Amniotic epithelial cell (primary cell): ENCODE measurements at regions not wholly inside any gene's neighbourhood (a gene's known extent, or its start where the extent isn't known, plus 50 kb on each side); places are given as distances from the start of the nearest gene placed in this dataset.

Source experiments
- DNase-seq: peaks from one replicate; pipeline ENCODE4 v3.0.0-alpha.2; 2010; ENCODE audit warnings: low read depth

DNA sequence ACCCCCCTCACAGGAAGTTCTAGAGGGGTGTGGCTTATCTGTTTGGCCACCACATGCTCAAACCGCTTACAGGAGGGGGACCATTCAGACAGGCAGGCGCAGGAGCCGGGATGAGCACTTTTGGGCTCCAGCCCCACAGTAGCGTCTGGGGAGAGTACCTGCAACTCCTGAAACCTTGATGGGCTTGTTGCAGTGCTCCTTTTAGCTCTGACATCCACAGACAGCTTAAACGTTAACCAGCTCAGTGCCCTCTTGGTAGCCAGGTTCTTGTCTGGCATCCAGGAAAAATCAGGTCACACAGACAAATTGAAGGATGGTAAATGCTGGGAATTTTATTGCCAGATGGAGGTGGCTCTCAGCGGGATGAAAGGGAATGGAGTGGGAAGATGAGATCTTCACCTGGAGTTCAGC, 326.3 kb downstream of the ETS1 start:
- DNase-seq, result no peak

DNA sequence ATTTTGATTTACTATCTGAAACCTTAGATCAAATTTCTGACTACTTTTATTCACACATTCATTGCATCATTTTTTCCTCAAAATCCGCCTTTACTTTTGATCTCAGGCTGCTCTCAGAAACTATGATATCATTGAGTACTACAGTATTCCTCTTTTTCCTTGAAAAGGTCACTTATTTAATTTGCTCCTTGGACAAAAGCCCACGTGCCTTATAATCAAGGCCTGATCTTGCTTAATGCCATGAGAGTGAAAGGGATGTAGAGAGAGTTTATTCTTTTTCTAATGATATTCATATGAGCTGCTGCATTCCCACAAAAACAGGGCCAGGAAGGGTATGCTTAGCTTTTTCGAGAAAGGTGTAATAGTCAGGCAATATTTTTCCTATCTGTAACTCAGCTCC, 327.0 kb downstream of the ETS1 start:
- no peak for DNase-seq

DNA sequence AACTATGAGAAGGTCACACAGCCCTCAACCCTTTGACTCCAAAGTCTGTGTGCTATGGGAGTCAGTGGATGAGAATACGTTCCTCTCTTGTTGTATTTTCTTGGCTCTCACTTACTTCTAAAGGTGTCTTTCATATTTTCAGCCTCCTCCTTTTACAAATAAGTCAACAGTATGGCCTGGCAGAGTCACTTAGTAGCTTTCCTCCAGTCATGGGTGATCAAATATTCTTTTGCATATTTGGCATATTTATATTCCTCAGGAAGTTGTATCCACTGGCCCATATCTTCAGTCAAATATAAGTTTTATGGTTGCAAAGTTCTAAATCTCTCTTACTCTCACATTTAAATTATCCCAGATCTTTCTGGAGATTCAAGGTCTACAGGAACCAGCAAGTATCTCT, 327.5 kb downstream of the ETS1 start:
- DNase-seq, result no peak

DNA sequence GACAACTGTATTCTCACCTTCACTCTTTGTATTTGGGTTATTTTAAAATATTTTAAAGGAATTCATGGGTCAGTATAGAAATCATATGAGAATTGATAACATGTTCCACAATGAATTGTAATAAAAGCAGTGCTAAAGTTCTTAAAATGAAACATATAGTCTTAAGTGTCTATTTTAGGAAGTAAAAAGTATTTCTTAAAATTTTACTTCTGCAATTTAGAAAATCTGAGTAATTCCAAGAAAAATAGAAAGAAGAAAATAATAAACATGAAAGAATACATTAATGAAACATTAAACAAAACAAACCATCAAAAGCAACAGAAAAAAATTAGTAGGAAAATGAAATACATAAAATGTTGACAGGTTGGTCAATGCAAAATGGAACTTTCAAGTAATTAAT, 332.4 kb downstream of the ETS1 start:
- no peak for DNase-seq

DNA sequence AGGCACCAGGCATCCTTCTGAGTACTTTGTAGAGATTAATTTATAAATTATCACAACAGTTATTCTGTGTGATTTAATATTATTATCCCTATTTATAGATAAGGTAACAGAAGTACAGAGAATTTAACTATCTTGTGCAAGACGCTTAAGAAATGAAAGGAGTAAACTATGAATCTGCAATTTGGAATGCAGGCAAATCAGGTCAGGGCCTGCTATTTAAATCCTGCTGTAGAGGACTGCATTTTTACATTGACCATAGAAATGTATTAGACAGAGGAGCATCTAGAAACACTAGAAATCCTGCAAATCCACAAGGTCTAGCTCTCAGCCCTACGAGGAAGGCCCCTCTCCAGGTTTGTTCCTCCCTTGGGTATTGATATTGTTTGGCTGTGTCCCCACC, 336.2 kb downstream of the ETS1 start:
- peak; percentile 92 for DNase-seq

DNA sequence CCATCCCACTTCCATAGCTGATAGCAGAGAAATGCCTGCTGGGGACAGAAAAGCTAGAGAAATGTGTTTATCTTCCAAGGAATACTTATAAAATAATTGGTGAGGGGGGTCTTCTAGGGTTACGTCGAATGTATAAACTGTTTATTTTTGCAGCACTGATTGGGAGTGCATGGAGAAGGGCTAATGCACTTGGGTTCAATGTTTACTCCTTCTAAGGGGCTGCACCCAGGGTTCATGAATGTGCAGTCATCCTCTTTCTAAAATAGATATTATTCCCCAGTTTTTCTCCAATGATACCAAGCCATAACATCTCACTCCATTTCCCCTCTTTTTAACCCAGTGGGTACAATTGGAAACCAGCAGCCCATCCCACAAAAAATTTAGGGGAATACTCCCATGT, 336.9 kb downstream of the ETS1 start:
- DNase-seq, result no peak

DNA sequence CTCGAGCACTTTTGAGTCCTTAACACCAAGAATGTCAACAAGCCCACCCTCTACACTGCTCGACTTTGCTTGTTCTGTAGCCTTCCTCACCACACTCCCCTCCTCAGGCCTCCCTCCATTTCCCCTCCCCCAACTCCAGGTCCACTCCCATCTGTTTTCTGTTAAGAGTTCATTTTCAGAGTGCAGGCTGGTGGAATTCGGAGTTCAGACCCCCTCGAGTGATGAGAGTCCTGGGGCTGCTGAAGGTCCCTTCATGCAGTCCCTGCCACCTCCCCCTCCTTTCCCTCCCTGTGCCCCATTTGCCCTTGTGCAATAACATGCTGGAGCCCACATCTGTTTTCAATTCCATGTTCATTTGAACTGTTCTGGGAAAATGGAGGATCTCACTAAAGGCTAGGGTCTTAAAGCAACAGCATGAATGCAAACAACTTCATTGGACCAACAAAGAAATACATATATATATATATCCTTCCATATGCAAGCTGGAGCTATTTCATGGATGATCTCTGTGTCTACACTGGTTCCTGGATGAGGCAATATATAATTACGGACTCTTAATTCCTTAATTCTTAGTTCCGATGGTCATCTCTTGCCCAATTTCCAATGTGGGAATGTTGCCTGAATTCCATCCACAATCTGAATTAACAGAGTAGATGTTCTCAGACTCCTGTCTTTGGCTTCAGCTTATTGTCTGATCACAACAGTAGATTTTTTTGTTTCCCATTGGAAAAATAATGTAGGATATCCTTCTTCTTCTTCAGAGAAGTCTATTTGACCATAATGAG, 340.4 kb downstream of the ETS1 start:
- peak; percentile 17 for DNase-seq

DNA sequence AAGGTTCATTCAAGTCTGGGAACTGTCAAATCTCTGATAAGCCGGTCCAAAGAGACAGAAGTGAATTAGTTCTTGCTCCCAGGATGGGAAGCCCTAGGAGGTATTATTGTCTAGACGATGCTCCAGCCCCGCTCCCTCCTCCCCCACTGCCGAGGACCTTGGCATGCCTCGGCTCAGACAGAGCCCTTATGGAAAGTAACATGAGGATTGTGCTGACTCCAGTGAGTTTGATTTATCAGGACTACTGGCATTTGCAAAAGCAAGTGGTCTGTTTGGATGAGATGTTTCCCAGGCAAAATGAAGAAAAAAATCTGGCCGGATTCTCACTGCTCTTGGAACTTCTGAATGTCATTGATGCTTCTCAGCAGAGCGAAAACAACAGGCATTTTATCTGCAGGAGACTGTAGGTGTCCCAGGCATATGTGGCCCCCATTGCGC, 341.0 kb downstream of the ETS1 start:
- DNase-seq, result peak; percentile 85

DNA sequence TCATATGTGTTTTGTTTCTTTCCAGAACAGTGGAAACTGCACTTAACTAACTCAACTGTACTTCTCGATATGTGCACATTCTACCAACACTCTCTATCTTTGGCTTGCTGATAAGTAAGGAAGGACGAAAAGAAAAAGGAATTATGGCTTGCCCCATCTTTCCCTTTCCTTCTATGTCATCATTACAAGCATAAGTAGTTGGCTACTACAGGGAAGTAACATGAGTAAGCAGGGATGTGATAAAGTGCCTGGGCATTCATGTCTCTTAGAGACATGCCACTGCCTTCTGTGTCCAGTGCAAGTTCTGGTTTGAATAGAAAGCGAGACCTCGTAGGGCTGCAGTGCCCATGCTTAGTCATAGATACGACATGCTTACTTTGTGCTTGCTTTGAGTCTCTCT, 342.5 kb downstream of the ETS1 start:
- DNase-seq, result peak; percentile 61

DNA sequence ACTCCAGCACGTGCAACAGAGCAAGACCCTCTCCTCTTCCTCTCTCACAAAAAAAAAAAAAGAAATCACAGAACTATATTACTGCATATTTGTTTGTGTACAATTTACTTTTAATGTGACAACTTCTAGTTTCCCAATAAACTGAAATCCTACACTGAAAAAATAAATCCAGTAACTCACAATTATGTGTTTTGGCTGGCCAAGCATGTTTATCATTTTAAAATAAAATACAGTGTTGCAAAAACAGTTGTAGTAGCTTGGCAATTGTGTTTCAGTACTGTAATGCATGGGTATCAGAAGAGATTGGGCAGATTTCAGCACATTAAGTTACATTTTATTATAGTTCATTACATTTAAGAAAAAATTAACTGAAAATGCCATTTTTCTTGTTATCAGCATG, 344.9 kb downstream of the ETS1 start:
- no peak for DNase-seq

DNA sequence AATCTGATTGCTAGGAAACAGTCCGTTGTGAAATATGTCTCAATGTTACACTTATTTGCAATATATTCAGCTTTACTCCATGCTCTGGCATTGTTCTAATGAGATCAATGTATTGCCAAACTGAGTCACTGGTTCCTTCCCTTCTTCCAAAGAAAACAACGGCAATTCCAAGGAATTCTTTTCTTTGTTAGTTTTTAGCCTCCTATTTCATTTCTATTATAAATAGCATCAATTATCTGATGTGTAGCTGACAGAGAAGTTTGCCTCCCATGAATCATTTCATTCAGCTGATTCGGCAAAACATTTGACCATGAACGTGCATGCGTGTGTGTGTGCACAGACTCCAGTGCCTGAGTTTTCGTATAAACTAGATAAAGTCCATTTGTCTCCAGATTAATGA, 346.8 kb downstream of the ETS1 start:
- no peak for DNase-seq

DNA sequence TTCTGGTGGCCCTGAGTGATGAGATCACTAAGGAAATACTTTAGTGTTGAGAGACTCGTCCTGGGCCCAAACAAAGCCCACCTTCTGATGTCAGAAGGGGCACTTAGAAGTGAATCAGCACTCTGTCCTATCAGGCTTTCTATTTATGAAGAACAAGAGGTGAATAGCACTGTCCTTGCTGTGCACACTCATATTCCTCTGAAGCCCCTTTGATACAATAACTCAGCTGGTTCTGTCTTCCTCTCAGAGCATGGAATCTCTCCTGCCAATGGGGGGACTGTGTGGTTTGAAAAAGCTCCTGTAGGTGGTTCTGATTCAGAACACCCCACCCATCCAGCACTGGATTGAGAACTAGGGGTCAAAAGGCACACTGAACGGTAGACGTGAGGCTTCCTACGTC, 348.1 kb downstream of the ETS1 start:
- no peak for DNase-seq

DNA sequence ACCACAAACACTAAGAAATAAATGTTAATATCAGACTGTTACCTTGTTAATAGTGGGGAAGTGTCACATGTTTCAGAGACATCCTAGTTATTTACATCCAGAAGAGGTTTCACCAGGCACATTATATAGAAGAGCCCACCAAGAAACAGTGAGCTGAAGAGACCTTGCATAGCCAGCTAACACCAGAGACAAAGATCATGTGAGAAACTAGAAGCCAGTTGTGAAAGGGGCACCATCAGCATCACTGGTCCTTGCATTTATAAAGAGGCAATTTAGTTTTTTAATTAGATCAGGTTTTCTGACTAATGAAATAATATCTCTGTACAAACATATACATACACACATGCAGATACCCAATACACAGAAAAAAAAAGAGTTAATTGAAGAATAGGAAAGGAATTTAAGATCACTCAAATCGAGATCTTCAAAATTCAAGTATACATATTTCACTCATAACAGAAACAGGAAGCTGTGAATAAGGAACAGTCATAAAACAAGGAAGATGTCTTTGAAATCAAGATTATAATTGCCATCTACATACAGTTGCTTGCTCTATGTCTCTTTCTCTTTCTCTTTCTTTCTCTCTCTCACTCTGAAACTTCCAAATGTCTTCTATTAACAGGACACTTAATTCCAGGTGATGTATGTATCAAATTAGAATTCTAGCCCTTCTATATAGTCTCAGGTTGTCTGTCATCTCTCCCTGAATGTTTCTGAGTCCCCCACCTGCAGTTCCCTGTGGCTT, 348.7 kb downstream of the ETS1 start:
- no peak for DNase-seq

DNA sequence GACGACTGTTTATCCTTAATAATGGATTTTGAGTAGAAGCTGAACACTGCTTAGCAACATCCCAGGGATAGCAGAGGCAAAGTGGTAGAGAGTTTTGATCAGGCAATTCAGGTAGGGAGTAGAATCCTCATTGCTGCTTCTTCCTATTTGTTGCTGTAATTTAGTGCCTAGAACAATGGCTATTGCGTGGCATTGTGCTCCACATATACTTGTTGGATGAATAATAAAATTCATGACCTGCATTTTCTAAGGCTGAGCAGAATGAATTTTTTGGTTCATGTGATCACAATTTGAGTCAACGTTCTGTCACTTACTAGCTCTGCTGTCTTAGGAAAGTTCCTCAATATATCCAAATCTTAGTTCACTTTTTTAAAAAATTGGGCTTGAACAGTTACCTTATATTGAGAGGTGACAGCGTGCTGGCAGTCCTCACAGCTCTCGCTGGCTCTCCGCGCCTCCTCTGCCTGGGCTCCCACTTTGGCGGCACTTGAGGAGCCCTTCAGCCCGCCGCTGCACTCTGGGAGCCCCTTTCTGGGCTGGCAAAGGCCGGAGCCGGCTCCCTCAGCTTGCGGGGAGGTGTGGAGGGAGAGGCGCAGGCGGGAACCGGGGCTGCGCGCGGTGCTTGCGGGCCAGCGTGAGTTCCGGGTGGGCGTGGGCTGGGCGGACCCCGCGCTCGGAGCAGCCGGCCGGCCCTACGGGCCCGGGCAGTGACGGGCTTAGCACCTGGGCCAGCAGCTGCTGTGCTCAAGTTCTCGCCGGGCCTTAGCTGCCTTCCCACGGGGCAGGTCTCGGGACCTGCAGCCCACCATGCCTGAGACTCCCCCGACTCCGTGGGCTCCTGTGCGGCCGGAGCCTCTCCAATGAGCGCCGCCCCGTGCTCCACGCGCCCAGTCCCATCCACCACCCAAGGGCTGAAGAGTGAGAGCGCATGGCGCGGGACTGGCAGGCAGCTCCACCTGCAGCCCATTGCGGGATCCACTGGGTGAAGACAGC, 350.6 kb downstream of the ETS1 start:
- no peak for DNase-seq

DNA sequence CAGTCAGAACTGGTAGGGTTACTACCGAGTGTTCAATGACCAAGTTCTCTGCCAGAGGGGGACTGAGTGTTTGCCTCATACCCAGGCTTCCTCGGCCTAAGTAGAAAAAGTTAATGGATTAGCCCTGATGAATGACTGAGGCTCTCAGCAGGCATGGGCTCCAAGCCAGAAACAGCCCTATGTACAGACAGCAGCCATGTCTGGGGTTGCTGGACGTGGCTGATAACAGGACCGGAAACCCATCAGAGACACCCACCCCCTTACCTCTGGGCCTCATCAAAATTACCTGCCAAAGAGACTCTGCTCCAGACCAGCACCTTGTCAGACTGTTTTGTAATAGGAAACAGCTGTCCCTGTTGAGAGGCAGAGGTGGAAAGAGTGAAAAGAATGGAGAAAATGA, 351.4 kb downstream of the ETS1 start:
- peak; percentile 56 for DNase-seq

DNA sequence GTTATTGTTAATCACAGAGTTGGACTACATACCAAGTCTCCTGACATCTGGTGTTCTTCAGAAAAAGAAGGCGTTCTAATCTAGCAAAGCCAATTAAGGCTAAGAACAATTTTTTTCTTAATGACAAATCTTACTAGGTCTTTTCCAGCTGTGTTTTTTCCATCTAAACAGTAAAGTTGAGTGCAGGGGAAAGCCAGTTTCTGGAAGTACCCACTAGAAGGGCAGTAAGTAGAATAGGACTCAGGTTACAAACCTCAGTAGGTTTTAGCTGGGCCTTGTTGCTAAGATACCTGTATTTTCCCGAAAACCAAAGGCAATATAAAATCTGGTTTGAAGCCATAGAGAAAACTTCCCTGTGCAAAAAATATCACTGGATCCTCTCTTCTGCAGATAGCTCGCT, 351.9 kb downstream of the ETS1 start:
- peak; percentile 19 for DNase-seq

DNA sequence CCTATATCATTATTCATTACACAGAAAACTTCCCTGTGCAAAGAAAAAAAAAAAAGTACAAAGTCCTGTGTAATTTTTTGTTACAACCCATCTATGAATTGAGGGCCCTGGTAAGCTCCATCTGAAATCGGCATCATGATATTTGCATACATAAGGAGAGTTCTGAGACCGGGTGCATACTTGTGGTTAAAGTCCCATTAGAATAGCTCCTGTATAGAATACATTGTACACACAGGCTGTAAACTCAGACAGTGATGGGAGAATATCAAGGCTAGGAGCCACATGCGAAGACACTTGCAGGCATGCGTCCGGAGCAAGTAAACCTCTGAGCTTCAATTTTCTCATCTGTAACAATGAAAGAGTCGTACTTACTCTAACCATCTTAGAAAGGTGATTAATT, 353.2 kb downstream of the ETS1 start:
- no peak for DNase-seq

DNA sequence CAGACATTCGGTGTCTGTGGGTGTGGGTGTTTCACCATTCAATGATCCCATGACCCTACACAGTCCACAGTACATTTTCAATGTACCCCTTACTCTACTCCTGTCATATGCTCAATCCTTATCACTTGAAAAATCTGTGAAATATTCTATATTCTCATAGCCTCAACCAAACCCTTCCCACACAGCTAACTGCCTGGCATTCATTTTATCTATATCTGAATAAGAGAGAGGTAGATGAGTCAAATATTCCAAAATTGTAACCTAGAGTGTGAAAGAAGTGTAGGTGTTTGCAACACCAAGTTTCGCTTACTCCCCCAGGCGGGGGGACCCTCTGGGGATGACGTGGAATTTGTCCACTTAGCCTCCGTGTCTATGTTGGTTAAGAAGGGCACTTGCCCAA, 354.8 kb downstream of the ETS1 start:
- DNase-seq, result no peak

DNA sequence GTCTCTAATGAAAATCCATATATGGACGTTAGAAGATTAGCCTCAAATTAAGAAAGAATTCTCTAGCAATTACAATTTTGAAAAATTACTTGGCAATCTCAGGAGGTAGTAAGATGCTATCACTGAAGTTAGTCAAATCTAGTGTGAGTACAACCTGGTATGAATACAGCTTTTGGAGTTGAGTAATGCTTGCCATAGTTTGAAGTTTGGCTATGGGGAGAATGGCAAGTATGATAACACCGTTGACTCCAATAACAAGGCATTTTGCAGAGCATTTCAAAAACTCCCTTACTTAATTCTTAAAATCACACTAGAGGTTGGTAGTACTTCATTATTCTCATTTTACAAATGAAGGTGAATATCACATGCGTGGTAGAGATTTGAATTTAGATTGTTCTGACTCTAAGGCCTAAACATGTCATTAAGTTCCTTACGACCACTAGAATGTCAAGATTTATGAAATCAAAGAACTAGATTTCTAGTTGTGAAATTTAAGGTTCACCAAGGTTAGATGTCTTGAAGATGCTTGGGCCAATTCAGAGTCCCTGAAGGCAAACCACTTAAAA, 355.4 kb downstream of the ETS1 start:
- DNase-seq, result no peak

DNA sequence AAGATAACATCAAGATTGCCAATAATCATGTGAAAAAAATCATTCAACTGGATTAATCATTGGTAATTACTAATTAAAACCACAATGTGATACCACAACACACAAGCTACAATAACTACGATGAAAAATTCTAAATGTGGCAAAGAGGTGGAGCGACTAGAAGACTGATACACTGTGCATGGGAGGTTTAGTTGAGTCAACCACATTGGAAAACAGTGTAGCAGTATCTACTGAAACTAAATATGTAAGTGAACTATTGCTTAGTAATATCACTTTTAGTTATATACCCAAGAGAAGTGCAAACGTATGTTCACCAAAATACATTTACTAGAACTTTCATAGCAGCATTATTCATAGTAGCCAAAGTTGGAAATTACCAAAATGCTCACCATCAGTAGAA, 359.9 kb downstream of the ETS1 start:
- no peak for DNase-seq

DNA sequence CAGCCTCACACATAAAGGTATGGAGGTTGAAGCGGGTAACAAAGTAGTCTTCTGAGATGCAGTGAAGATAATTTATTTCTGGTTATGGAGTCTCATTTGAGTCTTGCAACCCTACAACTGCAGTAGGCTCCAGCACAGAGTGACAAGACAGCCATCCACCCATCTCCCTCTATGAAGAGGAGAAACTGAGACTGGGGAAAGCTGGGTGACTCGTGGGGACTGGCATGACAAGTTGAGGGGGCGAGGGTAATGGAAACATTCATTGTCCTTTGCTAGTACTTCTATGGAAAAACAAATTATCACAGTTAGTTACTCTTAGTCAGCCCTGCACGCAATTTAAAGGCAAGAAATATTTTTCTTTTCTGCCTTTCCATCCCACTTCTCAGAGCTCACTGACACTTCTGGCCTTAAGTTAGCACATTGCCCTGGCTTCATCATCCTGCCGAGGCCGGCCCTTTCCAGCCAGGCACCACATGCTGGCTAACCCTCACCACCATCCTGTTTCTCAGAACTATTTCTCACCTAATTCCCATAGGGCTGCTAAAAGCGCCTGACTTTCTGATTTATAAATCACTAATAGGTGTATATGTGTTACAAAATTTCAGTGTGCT, 361.1 kb downstream of the ETS1 start:
- DNase-seq, result no peak
